ENCODE measurements at regions not wholly inside any gene's neighbourhood (a gene's known extent, or its start where the extent isn't known, plus 50 kb on each side); places are given as distances from the start of the nearest gene placed in this dataset.

DNA sequence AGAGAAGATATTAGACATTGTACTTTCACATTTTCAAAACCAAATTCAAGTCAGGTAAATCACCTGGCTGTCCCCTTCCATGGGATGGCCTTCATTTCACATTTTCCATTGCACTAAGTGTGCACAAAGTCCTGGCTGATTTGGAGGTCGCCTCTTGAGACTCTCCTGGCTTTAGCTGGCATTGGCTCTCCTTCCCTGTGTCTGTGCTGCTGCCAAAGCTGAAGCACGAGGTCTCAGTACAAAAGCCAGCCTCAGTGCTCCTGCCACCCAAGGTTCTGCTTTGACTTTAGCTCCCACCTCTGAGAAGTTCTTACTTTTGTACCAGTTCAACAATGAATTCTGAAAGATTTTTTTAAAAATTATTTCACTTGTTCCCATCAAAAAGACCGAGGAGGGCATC lies 289.2 kb upstream of the CNR1 start:
- no peaks in the 10 kb centered on the region for H3K79me1 ChIP-seq (ENCODE audit: low read depth, low read length)
- H3K4ac ChIP-seq (ENCODE audit: low read length) = no peak overlapping the region
- no peak overlapping the region for H3K4me3 ChIP-seq (ENCODE audit: low read length in 2 of 2)
- H2BK5ac ChIP-seq (ENCODE audit: low read length) = no peak overlapping the region
- H3K4me2 ChIP-seq (ENCODE audit: insufficient read depth, low read length, poor library complexity, severe bottlenecking) = no peak overlapping the region
- no peak overlapping the region for H3K9ac ChIP-seq (ENCODE audit: low read depth, low read length, poor library complexity)
- no peak overlapping the region for H2BK12ac ChIP-seq (ENCODE audit: low read length)
- no CpG with 5 or more reads among the region's 3 CpGs for WGBS, 2 donors (ENCODE audit: extremely low coverage in 2 of 2, insufficient read length in 2 of 2, insufficient replicate concordance in 1 of 2)
- no peak overlapping the region for H2BK15ac ChIP-seq (ENCODE audit: low read length)
- H2BK120ac ChIP-seq (ENCODE audit: low read depth, low read length) = no peak overlapping the region
- H4K91ac ChIP-seq (ENCODE audit: low read depth, low read length, poor library complexity) = no peak overlapping the region
- no peak overlapping the region for H3K18ac ChIP-seq (ENCODE audit: low read length)
- H4K8ac ChIP-seq (ENCODE audit: low read depth, low read length) = no peak overlapping the region
- H2AK5ac ChIP-seq (ENCODE audit: low read depth, low read length) = no peak overlapping the region
- no peaks in the 10 kb centered on the region for H3K4me1 ChIP-seq (ENCODE audit: control insufficient read depth in 2 of 2, insufficient read depth in 1 of 2, low read depth in 1 of 2, low read length in 2 of 2)
- H2AFZ ChIP-seq (ENCODE audit: low read length) = no peak overlapping the region
- H3K23ac ChIP-seq (ENCODE audit: low read depth, low read length, poor library complexity) = no peak overlapping the region
- no peak overlapping the region for H3K27ac ChIP-seq (replicated peaks; ENCODE audit: low read length)
- no peak for DNase-seq (ENCODE audit: low spot score)
- no peak overlapping the region for H3K14ac ChIP-seq (ENCODE audit: low read length)
- H3K27me3 ChIP-seq (ENCODE audit: control insufficient read depth in 3 of 3, insufficient read depth in 3 of 3, low read depth in 1 of 3, low read length in 3 of 3) = no peaks in the 10 kb centered on the region
- H3K36me3 ChIP-seq (replicated peaks in 1 of 2; ENCODE audit: control insufficient read depth in 2 of 2, insufficient read depth in 2 of 2, low read length in 2 of 2) = no peaks in the 10 kb centered on the region
- H3K9me3 ChIP-seq (replicated peaks in 1 of 2; ENCODE audit: control insufficient read depth in 2 of 2, insufficient read depth in 1 of 2, low read depth in 1 of 2, low read length in 2 of 2) = no peaks in the 10 kb centered on the region

DNA sequence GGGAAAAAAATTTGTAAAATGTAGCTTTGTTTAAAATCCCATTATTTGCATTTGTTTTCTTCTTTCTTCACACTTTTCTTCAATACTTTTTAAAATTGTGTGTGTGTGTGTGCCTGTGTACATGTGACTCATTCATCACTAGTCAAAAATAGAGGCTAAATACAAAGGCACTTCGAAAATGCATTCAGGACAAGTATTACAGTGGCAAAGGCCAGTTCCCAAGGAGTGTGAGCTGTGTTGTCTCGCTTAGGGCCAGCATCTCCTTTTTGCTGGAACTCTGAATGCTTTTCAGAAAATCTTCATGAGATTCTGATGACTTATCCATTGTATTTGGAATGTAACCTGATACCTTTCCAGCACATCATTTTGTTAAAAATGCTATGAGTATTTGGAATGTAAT lies 288.5 kb upstream of the CNR1 start:
- WGBS, 2 donors (ENCODE audit: extremely low coverage in 2 of 2, insufficient read length in 2 of 2, insufficient replicate concordance in 1 of 2) = no CpG with 5 or more reads among the region's 2 CpGs
- H2BK120ac ChIP-seq (ENCODE audit: low read depth, low read length) = no peak overlapping the region
- H2BK5ac ChIP-seq (ENCODE audit: low read length) = no peak overlapping the region
- no peak overlapping the region for H2BK12ac ChIP-seq (ENCODE audit: low read length)
- H2BK15ac ChIP-seq (ENCODE audit: low read length) = no peak overlapping the region
- no peaks in the 10 kb centered on the region for H3K36me3 ChIP-seq (replicated peaks in 1 of 2; ENCODE audit: control insufficient read depth in 2 of 2, insufficient read depth in 2 of 2, low read length in 2 of 2)
- no peaks in the 10 kb centered on the region for H3K79me1 ChIP-seq (ENCODE audit: low read depth, low read length)
- no peak overlapping the region for H3K4ac ChIP-seq (ENCODE audit: low read length)
- H3K9ac ChIP-seq (ENCODE audit: low read depth, low read length, poor library complexity) = no peak overlapping the region
- no peak overlapping the region for H3K27ac ChIP-seq (replicated peaks; ENCODE audit: low read length)
- H3K23ac ChIP-seq (ENCODE audit: low read depth, low read length, poor library complexity) = no peak overlapping the region
- no peaks in the 10 kb centered on the region for H3K4me1 ChIP-seq (ENCODE audit: control insufficient read depth in 2 of 2, insufficient read depth in 1 of 2, low read depth in 1 of 2, low read length in 2 of 2)
- no peak overlapping the region for H3K14ac ChIP-seq (ENCODE audit: low read length)
- H3K9me3 ChIP-seq (replicated peaks in 1 of 2; ENCODE audit: control insufficient read depth in 2 of 2, insufficient read depth in 1 of 2, low read depth in 1 of 2, low read length in 2 of 2) = no peaks in the 10 kb centered on the region
- no peak overlapping the region for H2AK5ac ChIP-seq (ENCODE audit: low read depth, low read length)
- no peak overlapping the region for H4K8ac ChIP-seq (ENCODE audit: low read depth, low read length)
- H3K4me3 ChIP-seq (ENCODE audit: low read length in 2 of 2) = no peak overlapping the region
- H3K18ac ChIP-seq (ENCODE audit: low read length) = no peak overlapping the region
- H3K27me3 ChIP-seq (ENCODE audit: control insufficient read depth in 3 of 3, insufficient read depth in 3 of 3, low read depth in 1 of 3, low read length in 3 of 3) = no peaks in the 10 kb centered on the region
- H2AFZ ChIP-seq (ENCODE audit: low read length) = no peak overlapping the region
- DNase-seq (ENCODE audit: low spot score) = no peak
- no peak overlapping the region for H4K91ac ChIP-seq (ENCODE audit: low read depth, low read length, poor library complexity)
- no peak overlapping the region for H3K4me2 ChIP-seq (ENCODE audit: insufficient read depth, low read length, poor library complexity, severe bottlenecking)

GRCh38 chr6:88449770-88450169 lies 283.6 kb upstream of the CNR1 start:
- Histone ChIP-seq H3K79me1 (ENCODE audit: low read depth, low read length) (no peaks in the 10 kb centered on the region), H3K4ac (ENCODE audit: low read length) (no peak overlapping the region)
- no CpG with 5 or more reads among the region's 3 CpGs for WGBS, 2 donors (ENCODE audit: extremely low coverage in 2 of 2, insufficient read length in 2 of 2, insufficient replicate concordance in 1 of 2)

DNA sequence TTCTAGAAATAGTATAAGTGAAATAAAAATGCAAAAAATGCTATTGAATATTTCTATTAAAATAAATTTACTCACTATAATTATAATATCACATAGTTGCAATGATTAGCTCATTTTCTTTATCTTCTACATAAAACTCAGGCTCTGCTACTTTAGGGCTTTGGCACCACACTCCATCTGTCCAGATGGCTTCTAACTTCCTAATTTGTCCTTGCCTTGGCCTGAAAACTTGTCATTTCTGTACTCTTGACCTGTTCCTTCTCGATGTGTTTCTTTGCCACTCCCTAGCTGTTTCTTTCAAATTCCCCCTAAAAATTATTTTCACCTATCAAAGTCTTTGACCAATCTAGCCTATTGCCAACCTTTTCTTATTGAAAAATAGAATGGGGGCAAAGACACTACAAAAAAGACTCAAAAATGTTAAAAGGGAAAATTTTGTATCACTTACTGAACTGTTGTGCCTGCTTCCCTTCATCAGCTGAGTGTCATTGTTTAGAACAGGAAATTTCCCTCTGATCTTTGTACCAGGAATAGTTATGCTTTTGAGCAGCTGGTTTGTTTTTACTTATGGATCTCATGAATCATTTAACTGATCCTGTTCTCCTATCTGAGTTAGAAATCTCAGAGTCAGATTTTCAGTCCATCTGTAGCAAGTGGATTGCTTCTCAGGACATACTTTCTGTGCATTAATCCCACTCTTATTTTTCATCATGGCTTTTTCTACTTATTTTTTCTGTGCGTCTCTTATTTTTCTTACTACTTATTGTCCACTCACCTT lies 279.2 kb upstream of the CNR1 start:
- Histone ChIP-seq H3K4me3 (ENCODE audit: low read length in 2 of 2) (no peak overlapping the region), H4K91ac (ENCODE audit: low read depth, low read length, poor library complexity) (no peak overlapping the region), H3K23ac (ENCODE audit: low read depth, low read length, poor library complexity) (no peak overlapping the region), H3K9me3 (replicated peaks in 1 of 2; ENCODE audit: control insufficient read depth in 2 of 2, insufficient read depth in 1 of 2, low read depth in 1 of 2, low read length in 2 of 2) (peaks cover 0 to 3% of the 10 kb centered on the region in 2 donors), H3K4me1 (ENCODE audit: control insufficient read depth in 2 of 2, insufficient read depth in 1 of 2, low read depth in 1 of 2, low read length in 2 of 2) (no peaks in the 10 kb centered on the region), H3K9ac (ENCODE audit: low read depth, low read length, poor library complexity) (no peak overlapping the region), H3K79me1 (ENCODE audit: low read depth, low read length) (no peaks in the 10 kb centered on the region), H3K27ac (replicated peaks; ENCODE audit: low read length) (no peak overlapping the region), H4K8ac (ENCODE audit: low read depth, low read length) (no peak overlapping the region), H2AFZ (ENCODE audit: low read length) (no peak overlapping the region), H2BK15ac (ENCODE audit: low read length) (no peak overlapping the region), H2BK120ac (ENCODE audit: low read depth, low read length) (no peak overlapping the region), H3K4ac (ENCODE audit: low read length) (no peak overlapping the region), H3K27me3 (ENCODE audit: control insufficient read depth in 3 of 3, insufficient read depth in 3 of 3, low read depth in 1 of 3, low read length in 3 of 3) (no peaks in the 10 kb centered on the region), H3K14ac (ENCODE audit: low read length) (no peak overlapping the region), H2BK12ac (ENCODE audit: low read length) (no peak overlapping the region), H3K18ac (ENCODE audit: low read length) (no peak overlapping the region), H2AK5ac (ENCODE audit: low read depth, low read length) (no peak overlapping the region), H3K4me2 (ENCODE audit: insufficient read depth, low read length, poor library complexity, severe bottlenecking) (no peak overlapping the region), H3K36me3 (replicated peaks in 1 of 2; ENCODE audit: control insufficient read depth in 2 of 2, insufficient read depth in 2 of 2, low read length in 2 of 2) (no peaks in the 10 kb centered on the region), H2BK5ac (ENCODE audit: low read length) (no peak overlapping the region)
- WGBS, 2 donors (ENCODE audit: extremely low coverage in 2 of 2, insufficient read length in 2 of 2, insufficient replicate concordance in 1 of 2) = no CpG with 5 or more reads among the region's 2 CpGs
- DNase-seq (ENCODE audit: low spot score) = no peak

More at GRCh38 chr6:88449770-88450169, 283.6 kb upstream of the CNR1 start:
- H2BK120ac ChIP-seq (ENCODE audit: low read depth, low read length) = no peak overlapping the region
- no peak overlapping the region for H2BK5ac ChIP-seq (ENCODE audit: low read length)
- no peak overlapping the region for H4K91ac ChIP-seq (ENCODE audit: low read depth, low read length, poor library complexity)
- no peak overlapping the region for H2AK5ac ChIP-seq (ENCODE audit: low read depth, low read length)
- H3K4me2 ChIP-seq (ENCODE audit: insufficient read depth, low read length, poor library complexity, severe bottlenecking) = no peak overlapping the region
- H3K23ac ChIP-seq (ENCODE audit: low read depth, low read length, poor library complexity) = no peak overlapping the region
- H3K9ac ChIP-seq (ENCODE audit: low read depth, low read length, poor library complexity) = no peak overlapping the region
- no peak overlapping the region for H3K27ac ChIP-seq (replicated peaks; ENCODE audit: low read length)
- no peak overlapping the region for H2AFZ ChIP-seq (ENCODE audit: low read length)
- H2BK12ac ChIP-seq (ENCODE audit: low read length) = no peak overlapping the region
- H3K4me1 ChIP-seq (ENCODE audit: control insufficient read depth in 2 of 2, insufficient read depth in 1 of 2, low read depth in 1 of 2, low read length in 2 of 2) = no peaks in the 10 kb centered on the region
- H3K4me3 ChIP-seq (ENCODE audit: low read length in 2 of 2) = no peak overlapping the region
- H3K27me3 ChIP-seq (ENCODE audit: control insufficient read depth in 3 of 3, insufficient read depth in 3 of 3, low read depth in 1 of 3, low read length in 3 of 3) = no peaks in the 10 kb centered on the region
- H3K18ac ChIP-seq (ENCODE audit: low read length) = no peak overlapping the region
- no peak for DNase-seq (ENCODE audit: low spot score)
- no peak overlapping the region for H2BK15ac ChIP-seq (ENCODE audit: low read length)
- no peak overlapping the region for H3K14ac ChIP-seq (ENCODE audit: low read length)
- H4K8ac ChIP-seq (ENCODE audit: low read depth, low read length) = no peak overlapping the region
- no peaks in the 10 kb centered on the region for H3K9me3 ChIP-seq (replicated peaks in 1 of 2; ENCODE audit: control insufficient read depth in 2 of 2, insufficient read depth in 1 of 2, low read depth in 1 of 2, low read length in 2 of 2)
- no peaks in the 10 kb centered on the region for H3K36me3 ChIP-seq (replicated peaks in 1 of 2; ENCODE audit: control insufficient read depth in 2 of 2, insufficient read depth in 2 of 2, low read length in 2 of 2)
